DND-41 (cell line): ENCODE measurements at regions not wholly inside any gene's neighbourhood (a gene's known extent, or its start where the extent isn't known, plus 50 kb on each side); places are given as distances from the start of the nearest gene placed in this dataset.

Experiments
- ATAC-seq: fragments of 200-7000 bp; cut with Tn5 transposase; 3 replicates; pipeline ENCODE4 v1.9.1; 2021; ENCODE audit warnings: low read depth; ENCODE audit not compliant: insufficient read depth
- DNase-seq: peaks from one replicate; pipeline ENCODE4 v3.0.0-alpha.2; 2020
- H2AFZ ChIP-seq: 2 replicates; pipeline ENCODE4 v1.6.0; 2012; ENCODE audit warnings: low read depth, low read length
- H3K27ac ChIP-seq: 2 replicates; pipeline ENCODE4 v1.5.1; 2012; ENCODE audit warnings: low read length, inconsistent platforms
- H3K27me3 ChIP-seq: fragments of 200-600 bp; sonication (generic); 2 replicates; pipeline ENCODE4 v1.6.0; 2012; ENCODE audit warnings: low read length, mild to moderate bottlenecking, inconsistent platforms; ENCODE audit not compliant: insufficient read depth, poor library complexity
- H3K36me3 ChIP-seq: 2 replicates; pipeline ENCODE4 v1.5.1; 2012; ENCODE audit warnings: low read length, inconsistent platforms; ENCODE audit not compliant: insufficient read depth
- H3K4me1 ChIP-seq: 2 replicates; pipeline ENCODE4 v1.5.1; 2012; ENCODE audit warnings: mild to moderate bottlenecking, low read length; ENCODE audit not compliant: insufficient read depth
- H3K4me2 ChIP-seq: 2 replicates; pipeline ENCODE4 v1.6.0; 2012; ENCODE audit warnings: mild to moderate bottlenecking, moderate library complexity, low read length, inconsistent platforms; ENCODE audit not compliant: insufficient read depth
- H3K4me3 ChIP-seq, 2 experiments: fragments of 200-600 bp in 1 of 2; shearing (Covaris generic) in 1 of 2; 2 replicates each; pipeline ENCODE4 v1.5.1; 2012 to 2016; ENCODE audit warnings: inconsistent platforms in 2 of 2, low read length in 2 of 2, mild to moderate bottlenecking in 2 of 2, low read depth in 1 of 2, moderate library complexity in 1 of 2
- H3K79me2 ChIP-seq: 2 replicates; pipeline ENCODE4 v1.6.0; 2012; ENCODE audit warnings: low read length, inconsistent platforms; ENCODE audit not compliant: insufficient read depth
- H3K9ac ChIP-seq: 2 replicates; pipeline ENCODE4 v1.6.0; 2012; ENCODE audit warnings: low read depth, mild to moderate bottlenecking, inconsistent platforms, low read length, moderate library complexity
- H3K9me3 ChIP-seq: 2 replicates; pipeline ENCODE4 v1.5.1; 2012; ENCODE audit warnings: low read length, moderate library complexity, mild to moderate bottlenecking, inconsistent platforms; ENCODE audit not compliant: insufficient read depth, severe bottlenecking
- H4K20me1 ChIP-seq: 2 replicates; pipeline ENCODE4 v1.6.0; 2012; ENCODE audit warnings: low read length; ENCODE audit not compliant: insufficient read depth
- CTCF ChIP-seq: IDR thresholded peaks from 2 replicates; pipeline ENCODE4 v1.5.1; 2012; ENCODE audit warnings: borderline replicate concordance, low read length, moderate library complexity, mild to moderate bottlenecking; ENCODE audit not compliant: poor library complexity, severe bottlenecking; ENCODE audit errors: extremely low read depth
- EZH2 ChIP-seq: IDR thresholded peaks from 3 replicates; pipeline ENCODE4 v1.6.1; 2012; ENCODE audit warnings: borderline replicate concordance, low read depth, mild to moderate bottlenecking, moderate library complexity, low read length, inconsistent platforms; ENCODE audit not compliant: severe bottlenecking

DNA sequence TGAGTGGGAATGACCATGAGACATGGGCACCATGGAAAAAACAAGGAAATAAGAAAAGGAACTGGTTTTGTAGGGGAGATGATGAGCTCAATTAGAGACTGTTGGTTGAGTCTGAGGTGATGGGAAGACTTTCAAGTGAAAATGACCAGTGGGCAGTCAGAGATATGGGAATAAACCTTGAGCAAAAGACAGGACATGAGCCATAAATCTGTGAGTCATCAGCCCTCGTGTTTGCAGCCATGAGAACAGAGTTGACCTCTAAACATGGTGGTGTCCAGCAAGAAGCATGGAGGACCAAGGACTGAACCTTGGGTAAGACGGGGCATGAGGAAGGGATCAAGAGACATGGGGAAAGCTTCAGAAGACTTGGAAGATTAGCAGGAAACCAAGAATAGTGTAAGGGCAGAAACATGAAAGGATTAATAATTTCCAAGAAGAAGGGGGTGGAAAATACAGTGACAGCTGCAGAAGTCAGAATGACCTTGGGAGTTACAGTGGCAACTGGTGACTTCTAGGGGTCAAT is 280.6 kb upstream of the PRDM1 start:
- Histone ChIP-seq H3K4me1 (peaks cover 62% of the 10 kb centered on the region), H3K27ac (no peak overlapping the region; the same call in 1 of the 2 replicates), H3K4me2 (no peak overlapping the region), H2AFZ (no peak overlapping the region), H3K4me3 (no peak overlapping the region), H3K9ac (no peak overlapping the region), H3K79me2 (no peaks in the 10 kb centered on the region), H4K20me1 (no peaks in the 10 kb centered on the region), H3K27me3 (no peaks in the 10 kb centered on the region), H3K36me3 (no peaks in the 10 kb centered on the region), H3K9me3 (peaks cover 6% of the 10 kb centered on the region)
- TF ChIP-seq CTCF (no peak), EZH2 (no peak)
- ATAC-seq (no peak), DNase-seq (no peak)

DNA sequence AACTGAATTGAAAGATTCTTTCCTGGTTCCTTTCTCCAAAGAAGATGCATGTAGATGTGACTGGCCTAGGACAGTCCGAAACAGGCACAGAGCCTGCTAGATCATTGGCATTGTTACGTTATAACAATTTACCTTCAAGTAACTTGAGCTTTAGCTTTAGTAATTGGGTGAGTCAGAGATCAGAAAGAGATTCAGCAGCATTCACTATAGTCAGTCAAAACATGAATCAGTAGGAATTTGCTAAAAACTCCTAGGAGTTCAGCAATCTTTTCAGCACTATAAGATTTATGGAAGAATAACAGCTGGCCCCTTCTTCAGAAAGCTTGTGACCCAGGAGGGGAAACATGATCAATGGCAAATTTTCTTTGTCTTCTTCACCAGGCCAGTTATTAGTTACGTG is 281.7 kb upstream of the PRDM1 start:
- ATAC-seq (no peak), DNase-seq (no peak)
- peaks cover 6% of the 10 kb centered on the region for H3K9me3 ChIP-seq
- no peaks in the 10 kb centered on the region for H3K79me2 ChIP-seq
- H3K27me3 ChIP-seq: no peaks in the 10 kb centered on the region
- no peaks in the 10 kb centered on the region for H3K36me3 ChIP-seq
- H3K27ac ChIP-seq: no peak overlapping the region
- no peaks in the 10 kb centered on the region for H4K20me1 ChIP-seq
- TF ChIP-seq CTCF (no peak), EZH2 (no peak)
- no peak overlapping the region for H2AFZ ChIP-seq
- peaks cover 52% of the 10 kb centered on the region for H3K4me1 ChIP-seq
- no peak overlapping the region for H3K4me2 ChIP-seq
- no peak overlapping the region for H3K9ac ChIP-seq
- no peak overlapping the region for H3K4me3 ChIP-seq

DNA sequence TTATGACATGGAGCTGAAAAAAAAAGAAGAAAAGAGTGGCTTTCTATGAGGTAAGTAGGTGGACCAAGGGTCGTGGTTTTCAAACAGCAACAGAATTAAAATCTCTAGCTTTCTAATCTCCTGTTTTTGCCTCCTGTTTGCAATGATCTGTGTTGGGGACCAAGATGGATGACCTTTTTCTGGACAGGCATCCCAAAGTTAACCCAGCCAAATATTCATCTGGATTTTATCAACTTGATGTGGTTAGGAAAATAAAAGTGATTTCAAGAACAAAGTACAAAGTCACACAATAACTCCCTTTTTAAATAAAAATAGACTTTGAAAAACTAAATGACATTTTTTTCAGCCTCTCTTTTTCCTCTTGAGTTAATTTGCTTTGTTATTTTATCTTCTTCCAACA is 282.1 kb upstream of the PRDM1 start:
- Histone ChIP-seq H3K27me3 (no peaks in the 10 kb centered on the region), H2AFZ (no peak overlapping the region), H3K9ac (no peak overlapping the region), H4K20me1 (no peaks in the 10 kb centered on the region), H3K27ac (no peak overlapping the region), H3K4me3 (no peak overlapping the region), H3K4me2 (no peak overlapping the region), H3K79me2 (no peaks in the 10 kb centered on the region), H3K36me3 (no peaks in the 10 kb centered on the region), H3K4me1 (peaks cover 52% of the 10 kb centered on the region), H3K9me3 (peaks cover 6% of the 10 kb centered on the region)
- no peak for TF ChIP-seq EZH2
- TF ChIP-seq CTCF: no peak
- DNase-seq: no peak
- ATAC-seq: no peak

- TF ChIP-seq EZH2: no peak
- no peak for TF ChIP-seq CTCF
- no peaks in the 10 kb centered on the region for H3K79me2 ChIP-seq
- peaks cover 48% of the 10 kb centered on the region for H3K4me1 ChIP-seq
- no peak overlapping the region for H3K9ac ChIP-seq
- no peak overlapping the region for H3K4me3 ChIP-seq
- ATAC-seq: no peak
- H3K9me3 ChIP-seq: peaks cover 6% of the 10 kb centered on the region
- DNase-seq: no peak
- H3K36me3 ChIP-seq: no peaks in the 10 kb centered on the region
- H3K4me2 ChIP-seq: no peak overlapping the region
- no peak overlapping the region for H2AFZ ChIP-seq
- no peaks in the 10 kb centered on the region for H4K20me1 ChIP-seq
- no peaks in the 10 kb centered on the region for H3K27me3 ChIP-seq
- H3K27ac ChIP-seq: 0 out of 2 replicates have a peak overlapping the region, but pooled peaks have one; percentile 8
Measured at GRCh38 chr6:105803442-105803841, 282.7 kb upstream of the PRDM1 start.
